A549 (cell line): ENCODE measurements at regions not wholly inside any gene's neighbourhood (a gene's known extent, or its start where the extent isn't known, plus 50 kb on each side); places are given as distances from the start of the nearest gene placed in this dataset.

ENCODE experiments used
- ELK1 ChIP-seq: fragments of 150-350 bp; IDR thresholded peaks from 2 replicates; pipeline ENCODE4 v1.6.1; 2014; ENCODE audit warnings: low read depth, mild to moderate bottlenecking, low read length
- MAFK ChIP-seq: fragments of 450-650 bp; IDR thresholded peaks from 2 replicates; pipeline ENCODE4 v1.6.1; 2014; ENCODE audit not compliant: partially characterized antibody
- RAD21 ChIP-seq, 2 experiments: fragments of >200 bp in 1 of 2; sonication (Bioruptor Twin) in 1 of 2; formaldehyde crosslinking in 1 of 2; IDR thresholded peaks in 1 of 2; conservative IDR thresholded peaks in 1 of 2; 2 replicates in 1 of 2; 3 replicates in 1 of 2; pipeline ENCODE4 v1.6.1; 2012 to 2018; ENCODE audit warnings: inconsistent platforms in 1 of 2
- SMC3 ChIP-seq: fragments of >200 bp; sonication (Bioruptor Twin); formaldehyde crosslinking; IDR thresholded peaks from 3 replicates; pipeline ENCODE4 v1.6.1; 2018; ENCODE audit warnings: inconsistent platforms

- TF ChIP-seq MAFK (no peak), SMC3 (no peak), ELK1 (no peak), RAD21 (conservative IDR thresholded peaks at IDR 0.05 in 1 of 2, IDR thresholded peaks at IDR 0.05 in 1 of 2) (no peak)
Measured at GRCh38 chr9:23079798-23080197, 633.2 kb downstream of the DMRTA1 start.
